Stimulated activated CD4-positive, alpha-beta T cell treated with anti-CD3 and anti-CD28 coated beads, Interleukin-2, amount 100 ng/mL, for 4 hours (primary cell): ENCODE measurements at regions not wholly inside any gene's neighbourhood (a gene's known extent, or its start where the extent isn't known, plus 50 kb on each side); places are given as distances from the start of the nearest gene placed in this dataset.

Experiments used
- DNase-seq: peaks from one replicate; pipeline ENCODE4 v3.0.0-alpha.2; 2020; ENCODE audit warnings: low read depth

GRCh38 chr10:9766762-9767161, 1250.9 kb upstream of the CELF2 start:
- DNase-seq, result no peak

GRCh38 chr10:9781666-9782065, 1236.0 kb upstream of the CELF2 start:
- DNase-seq, result no peak

GRCh38 chr10:9786101-9786500, 1231.6 kb upstream of the CELF2 start:
- DNase-seq, result no peak

- no peak for DNase-seq
These were observed 1231.1 kb upstream of the CELF2 start for GRCh38 chr10:9786576-9786975.

GRCh38 chr10:9789996-9790395, 1227.7 kb upstream of the CELF2 start:
- no peak for DNase-seq

- DNase-seq, result no peak
These were observed 1225.5 kb upstream of the CELF2 start for GRCh38 chr10:9792181-9792580.

- no peak for DNase-seq
These were observed 1221.1 kb upstream of the CELF2 start for GRCh38 chr10:9796564-9796963.

- no peak for DNase-seq
These were observed 1217.7 kb upstream of the CELF2 start for GRCh38 chr10:9800011-9800410.

GRCh38 chr10:9800571-9800970, 1217.1 kb upstream of the CELF2 start:
- no peak for DNase-seq

GRCh38 chr10:9807846-9808245, 1209.8 kb upstream of the CELF2 start:
- no peak for DNase-seq

- DNase-seq, result no peak
These were observed 1206.1 kb upstream of the CELF2 start for GRCh38 chr10:9811601-9812000.

- no peak for DNase-seq
These were observed 1203.3 kb upstream of the CELF2 start for GRCh38 chr10:9814285-9814864.

GRCh38 chr10:9819756-9820494, 1197.7 kb upstream of the CELF2 start:
- no peak for DNase-seq

GRCh38 chr10:9823268-9823930, 1194.3 kb upstream of the CELF2 start:
- no peak for DNase-seq

- no peak for DNase-seq
These were observed 1193.0 kb upstream of the CELF2 start for GRCh38 chr10:9824631-9825071.

- DNase-seq, result no peak
These were observed 1192.1 kb upstream of the CELF2 start for GRCh38 chr10:9825491-9826018.

GRCh38 chr10:9828110-9828509, 1189.6 kb upstream of the CELF2 start:
- DNase-seq, result no peak

- DNase-seq, result no peak
These were observed 1183.7 kb upstream of the CELF2 start for GRCh38 chr10:9833942-9834341.

GRCh38 chr10:9834434-9834833, 1183.2 kb upstream of the CELF2 start:
- no peak for DNase-seq

GRCh38 chr10:9845075-9845474, 1172.6 kb upstream of the CELF2 start:
- DNase-seq, result no peak

GRCh38 chr10:9848278-9848677, 1169.4 kb upstream of the CELF2 start:
- no peak for DNase-seq

- no peak for DNase-seq
These were observed 1168.7 kb upstream of the CELF2 start for GRCh38 chr10:9848981-9849380.

GRCh38 chr10:9850415-9850814, 1167.3 kb upstream of the CELF2 start:
- DNase-seq, result no peak
